ENCODE measurements at regions not wholly inside any gene's neighbourhood (a gene's known extent, or its start where the extent isn't known, plus 50 kb on each side); places are given as distances from the start of the nearest gene placed in this dataset.

GRCh38 chr6:62345446-62345845, 59.4 kb upstream of the KHDRBS2 start:
- TF ChIP-seq CTCF (IDR thresholded peaks at IDR 0.05): no peak
- TF ChIP-seq POLR2A (IDR thresholded peaks at IDR 0.05): no peak
